ENCODE measurements at regions not wholly inside any gene's neighbourhood (a gene's known extent, or its start where the extent isn't known, plus 50 kb on each side); places are given as distances from the start of the nearest gene placed in this dataset.

DNA sequence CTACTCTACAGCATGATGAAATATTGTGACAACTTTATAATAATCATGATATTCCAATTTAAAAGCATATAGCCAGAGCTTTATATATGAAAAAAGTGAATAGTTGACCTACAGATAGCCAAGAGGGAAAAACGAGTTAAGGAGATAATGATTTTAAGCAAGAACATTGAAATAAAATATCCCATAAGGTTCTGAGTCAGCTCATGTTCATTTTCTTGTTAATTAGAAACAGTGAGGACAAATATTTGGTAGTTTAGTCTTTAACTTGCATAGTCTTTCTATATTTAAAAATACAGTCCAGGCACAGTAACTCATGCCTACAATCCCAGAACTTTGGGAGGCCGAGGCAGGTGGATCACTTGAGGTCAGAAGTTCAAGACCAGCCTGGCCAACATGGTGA is 55.8 kb upstream of the CDH6 start:
- H3K4me1 ChIP-seq (ENCODE audit: control insufficient read depth, insufficient read depth, low read length): no peaks in the 10 kb centered on the region
- Mint-ChIP-seq H3K4me1 (no peaks in the 10 kb centered on the region), H3K36me3 (no peaks in the 10 kb centered on the region), H3K4me3 (no peak overlapping the region), H3K27ac (no peak overlapping the region), H3K27me3 (ENCODE audit: low read depth in 2 of 2) (no peaks in the 10 kb centered on the region), H3K9me3 (peaks cover 8 to 11% of the 10 kb centered on the region in 2 donors)
- ATAC-seq (no peak), DNase-seq (no peak)
- H3K27me3 ChIP-seq (ENCODE audit: control insufficient read depth, insufficient read depth, low read length): no peaks in the 10 kb centered on the region
- no peak overlapping the region for H3K4me3 ChIP-seq (ENCODE audit: low read length)
- TF ChIP-seq, protein P1, sequence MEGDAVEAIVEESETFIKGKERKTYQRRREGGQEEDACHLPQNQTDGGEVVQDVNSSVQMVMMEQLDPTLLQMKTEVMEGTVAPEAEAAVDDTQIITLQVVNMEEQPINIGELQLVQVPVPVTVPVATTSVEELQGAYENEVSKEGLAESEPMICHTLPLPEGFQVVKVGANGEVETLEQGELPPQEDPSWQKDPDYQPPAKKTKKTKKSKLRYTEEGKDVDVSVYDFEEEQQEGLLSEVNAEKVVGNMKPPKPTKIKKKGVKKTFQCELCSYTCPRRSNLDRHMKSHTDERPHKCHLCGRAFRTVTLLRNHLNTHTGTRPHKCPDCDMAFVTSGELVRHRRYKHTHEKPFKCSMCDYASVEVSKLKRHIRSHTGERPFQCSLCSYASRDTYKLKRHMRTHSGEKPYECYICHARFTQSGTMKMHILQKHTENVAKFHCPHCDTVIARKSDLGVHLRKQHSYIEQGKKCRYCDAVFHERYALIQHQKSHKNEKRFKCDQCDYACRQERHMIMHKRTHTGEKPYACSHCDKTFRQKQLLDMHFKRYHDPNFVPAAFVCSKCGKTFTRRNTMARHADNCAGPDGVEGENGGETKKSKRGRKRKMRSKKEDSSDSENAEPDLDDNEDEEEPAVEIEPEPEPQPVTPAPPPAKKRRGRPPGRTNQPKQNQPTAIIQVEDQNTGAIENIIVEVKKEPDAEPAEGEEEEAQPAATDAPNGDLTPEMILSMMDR (IDR thresholded peaks at IDR 0.05): no peak
- no peaks in the 10 kb centered on the region for H3K9me3 ChIP-seq (ENCODE audit: control insufficient read depth, insufficient read depth, low read length)
- intact Hi-C loops (cut with micrococcal nuclease): no loop called here
- WGBS (ENCODE audit: insufficient coverage): 64% methylated on average over 1 of the region's 2 CpGs
- H3K36me3 ChIP-seq (ENCODE audit: control insufficient read depth, insufficient read depth, low read length): no peaks in the 10 kb centered on the region
- H3K27ac ChIP-seq (ENCODE audit: low read length): no peak overlapping the region

DNA sequence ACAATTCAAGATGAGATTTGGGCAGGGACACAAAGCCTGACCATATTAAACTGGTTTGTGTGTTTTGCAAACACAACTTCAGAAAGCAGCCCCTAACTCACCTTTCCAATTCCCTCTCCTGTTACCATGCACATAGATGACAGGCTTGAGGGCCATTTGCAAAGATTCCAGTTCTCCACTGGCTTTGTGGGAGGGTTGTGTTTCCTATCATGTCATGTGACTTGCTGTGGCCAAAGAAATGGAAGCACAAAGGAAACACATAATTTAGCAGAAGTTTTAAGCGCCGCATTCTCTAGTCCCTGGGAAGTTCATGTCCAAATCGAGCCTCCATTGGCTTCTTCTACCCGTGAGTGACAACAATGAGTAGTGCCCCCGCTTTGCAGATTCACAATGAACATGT is 57.9 kb upstream of the CDH6 start:
- Mint-ChIP-seq H3K4me1 (no peaks in the 10 kb centered on the region), H3K9me3 (peaks cover 6 to 8% of the 10 kb centered on the region in 2 donors), H3K36me3 (no peaks in the 10 kb centered on the region), H3K4me3 (no peak overlapping the region), H3K27me3 (ENCODE audit: low read depth in 2 of 2) (no peaks in the 10 kb centered on the region), H3K27ac (no peak overlapping the region)
- H3K27me3 ChIP-seq (ENCODE audit: control insufficient read depth, insufficient read depth, low read length): no peaks in the 10 kb centered on the region
- intact Hi-C loops (cut with micrococcal nuclease): no loop called here
- peaks cover 3% of the 10 kb centered on the region for H3K9me3 ChIP-seq (ENCODE audit: control insufficient read depth, insufficient read depth, low read length)
- TF ChIP-seq, protein P1 (IDR thresholded peaks at IDR 0.05): no peak
- H3K36me3 ChIP-seq (ENCODE audit: control insufficient read depth, insufficient read depth, low read length): no peaks in the 10 kb centered on the region
- H3K27ac ChIP-seq (ENCODE audit: low read length): no peak overlapping the region
- DNase-seq (no peak), ATAC-seq (no peak)
- no peak overlapping the region for H3K4me3 ChIP-seq (ENCODE audit: low read length)
- WGBS (ENCODE audit: insufficient coverage): 90% methylated on average over 5 of the region's 5 CpGs
- no peaks in the 10 kb centered on the region for H3K4me1 ChIP-seq (ENCODE audit: control insufficient read depth, insufficient read depth, low read length)

DNA sequence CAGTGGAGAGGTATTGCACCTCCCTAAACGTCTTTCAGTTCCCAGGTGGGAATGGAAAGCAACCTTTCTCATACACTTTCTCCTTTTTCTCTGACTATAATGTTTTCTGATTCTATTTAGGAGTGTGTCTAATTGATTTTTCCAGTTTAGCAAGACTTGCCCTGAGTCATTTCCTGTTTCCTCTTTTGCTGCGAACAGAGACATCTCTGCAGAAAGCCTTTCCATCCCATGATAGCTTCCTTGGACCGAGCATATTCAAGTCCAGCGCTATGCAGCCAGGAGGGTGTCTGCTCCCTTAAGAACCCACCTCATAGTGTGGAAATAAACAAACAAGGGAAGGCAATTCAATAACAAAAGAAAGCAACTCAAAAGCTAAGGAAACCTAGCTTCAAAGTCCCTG is 60.0 kb upstream of the CDH6 start:
- H3K27ac Mint-ChIP-seq: no peak overlapping the region
- H3K27me3 Mint-ChIP-seq (ENCODE audit: low read depth in 2 of 2): no peaks in the 10 kb centered on the region
- Histone ChIP-seq H3K27ac (ENCODE audit: low read length) (no peak overlapping the region), H3K4me3 (ENCODE audit: low read length) (no peak overlapping the region), H3K9me3 (ENCODE audit: control insufficient read depth, insufficient read depth, low read length) (peaks cover 3% of the 10 kb centered on the region), H3K27me3 (ENCODE audit: control insufficient read depth, insufficient read depth, low read length) (no peaks in the 10 kb centered on the region), H3K36me3 (ENCODE audit: control insufficient read depth, insufficient read depth, low read length) (no peaks in the 10 kb centered on the region), H3K4me1 (ENCODE audit: control insufficient read depth, insufficient read depth, low read length) (no peaks in the 10 kb centered on the region)
- 24% methylated on average over 3 of the region's 4 CpGs for WGBS (ENCODE audit: insufficient coverage)
- intact Hi-C loops (cut with micrococcal nuclease): no loop called here
- H3K36me3 Mint-ChIP-seq: no peaks in the 10 kb centered on the region
- H3K9me3 Mint-ChIP-seq: peaks cover 5% of the 10 kb centered on the region in 2 donors
- DNase-seq: no peak
- ATAC-seq: no peak
- TF ChIP-seq, protein P1 (IDR thresholded peaks at IDR 0.05): no peak
- H3K4me3 Mint-ChIP-seq: no peak overlapping the region
- no peaks in the 10 kb centered on the region for H3K4me1 Mint-ChIP-seq

DNA sequence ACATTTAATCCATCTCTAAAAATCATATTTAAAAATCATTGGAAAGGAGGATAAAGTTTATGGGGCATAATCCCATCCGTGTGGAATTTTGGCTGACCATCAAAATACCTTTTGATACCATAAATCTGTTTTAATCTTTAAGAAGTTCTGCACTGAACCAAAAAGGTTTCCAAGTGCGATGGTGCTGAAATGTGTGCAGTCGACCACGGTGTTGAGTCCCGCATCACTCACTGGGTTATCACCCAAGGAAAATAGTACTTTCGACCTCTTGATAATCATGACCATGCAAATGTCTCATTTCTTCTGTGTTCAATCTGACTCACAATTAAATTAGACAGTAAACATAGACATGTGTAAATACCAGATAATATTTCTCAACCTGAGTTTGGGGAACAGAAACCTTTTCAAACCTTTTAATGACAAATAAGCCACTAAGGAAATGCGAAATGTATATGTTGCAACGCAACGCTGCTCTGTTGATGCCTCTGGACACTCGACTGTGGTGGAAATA is 62.0 kb upstream of the CDH6 start:
- DNase-seq: no peak
- H3K4me3 Mint-ChIP-seq: no peak overlapping the region
- Histone ChIP-seq H3K27me3 (ENCODE audit: control insufficient read depth, insufficient read depth, low read length) (no peaks in the 10 kb centered on the region), H3K4me1 (ENCODE audit: control insufficient read depth, insufficient read depth, low read length) (no peaks in the 10 kb centered on the region), H3K27ac (ENCODE audit: low read length) (no peak overlapping the region), H3K9me3 (ENCODE audit: control insufficient read depth, insufficient read depth, low read length) (peaks cover 3% of the 10 kb centered on the region), H3K36me3 (ENCODE audit: control insufficient read depth, insufficient read depth, low read length) (no peaks in the 10 kb centered on the region), H3K4me3 (ENCODE audit: low read length) (no peak overlapping the region)
- intact Hi-C loops (cut with micrococcal nuclease): no loop called here
- TF ChIP-seq, protein P1 (IDR thresholded peaks at IDR 0.05): no peak
- no peaks in the 10 kb centered on the region for H3K4me1 Mint-ChIP-seq
- H3K27ac Mint-ChIP-seq: no peak overlapping the region
- no peaks in the 10 kb centered on the region for H3K36me3 Mint-ChIP-seq
- no peak for ATAC-seq
- 91% methylated on average over 10 of the region's 10 CpGs for WGBS (ENCODE audit: insufficient coverage)
- H3K27me3 Mint-ChIP-seq (ENCODE audit: low read depth in 2 of 2): no peaks in the 10 kb centered on the region
- H3K9me3 Mint-ChIP-seq: peaks cover 5 to 8% of the 10 kb centered on the region in 2 donors
